ENCODE measurements at regions not wholly inside any gene's neighbourhood (a gene's known extent, or its start where the extent isn't known, plus 50 kb on each side); places are given as distances from the start of the nearest gene placed in this dataset.

DNA sequence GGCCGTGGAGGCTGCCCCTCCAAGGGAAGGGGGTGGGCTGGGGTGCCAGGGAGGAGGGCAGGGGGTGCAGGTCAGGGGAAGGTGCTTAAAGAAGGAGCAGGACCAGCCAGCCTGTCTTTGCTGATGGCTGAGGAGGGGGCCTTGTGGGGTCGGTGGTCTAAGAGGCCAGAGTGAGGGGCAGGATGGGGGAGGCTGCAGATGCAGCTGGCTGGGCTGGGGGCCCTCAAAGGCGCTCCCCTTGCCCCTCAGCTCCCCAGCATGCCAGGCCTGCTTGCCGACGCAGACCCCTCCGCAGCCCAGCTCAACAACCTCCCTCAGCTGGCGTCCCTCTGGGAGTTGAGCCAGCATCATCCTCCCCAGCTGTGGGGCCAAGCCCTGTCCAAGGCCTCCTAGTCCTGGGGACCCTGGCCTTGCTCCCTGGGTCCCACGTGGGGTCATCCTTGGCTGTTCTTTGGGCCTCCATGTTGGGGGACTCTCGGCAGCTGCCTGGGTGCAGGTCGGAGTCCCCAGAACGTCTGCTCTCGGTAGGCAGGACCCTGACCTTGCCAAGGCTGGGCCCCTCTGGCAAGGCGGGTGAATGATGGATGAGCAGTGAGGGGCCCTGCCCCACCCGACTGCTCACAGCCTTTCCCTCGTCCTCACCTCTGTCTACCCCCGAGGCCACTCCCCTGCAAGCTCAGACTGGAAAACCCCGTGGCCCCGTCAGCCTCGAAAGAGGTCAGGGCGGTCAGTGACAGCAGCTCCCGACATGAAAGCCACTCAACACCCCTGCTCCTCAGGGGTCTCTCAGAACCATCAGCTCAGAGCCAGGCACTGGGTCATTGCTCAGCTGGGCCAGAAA, 119.4 kb downstream of the FAM53A start:
- no peak overlapping the region for H3K4me3 Mint-ChIP-seq
- TF ChIP-seq, protein P1, sequence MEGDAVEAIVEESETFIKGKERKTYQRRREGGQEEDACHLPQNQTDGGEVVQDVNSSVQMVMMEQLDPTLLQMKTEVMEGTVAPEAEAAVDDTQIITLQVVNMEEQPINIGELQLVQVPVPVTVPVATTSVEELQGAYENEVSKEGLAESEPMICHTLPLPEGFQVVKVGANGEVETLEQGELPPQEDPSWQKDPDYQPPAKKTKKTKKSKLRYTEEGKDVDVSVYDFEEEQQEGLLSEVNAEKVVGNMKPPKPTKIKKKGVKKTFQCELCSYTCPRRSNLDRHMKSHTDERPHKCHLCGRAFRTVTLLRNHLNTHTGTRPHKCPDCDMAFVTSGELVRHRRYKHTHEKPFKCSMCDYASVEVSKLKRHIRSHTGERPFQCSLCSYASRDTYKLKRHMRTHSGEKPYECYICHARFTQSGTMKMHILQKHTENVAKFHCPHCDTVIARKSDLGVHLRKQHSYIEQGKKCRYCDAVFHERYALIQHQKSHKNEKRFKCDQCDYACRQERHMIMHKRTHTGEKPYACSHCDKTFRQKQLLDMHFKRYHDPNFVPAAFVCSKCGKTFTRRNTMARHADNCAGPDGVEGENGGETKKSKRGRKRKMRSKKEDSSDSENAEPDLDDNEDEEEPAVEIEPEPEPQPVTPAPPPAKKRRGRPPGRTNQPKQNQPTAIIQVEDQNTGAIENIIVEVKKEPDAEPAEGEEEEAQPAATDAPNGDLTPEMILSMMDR (IDR thresholded peaks at IDR 0.05), result no peak
- DNase-seq, result no peak
- no peaks in the 10 kb centered on the region for H3K4me1 Mint-ChIP-seq (ENCODE audit: low read depth)
- H3K27ac Mint-ChIP-seq, result no peak overlapping the region
- peaks cover 26% of the 10 kb centered on the region for H3K27me3 Mint-ChIP-seq (ENCODE audit: insufficient read depth)
- no peaks in the 10 kb centered on the region for H3K36me3 Mint-ChIP-seq (ENCODE audit: low read depth)
- H3K9me3 Mint-ChIP-seq, result no peaks in the 10 kb centered on the region

DNA sequence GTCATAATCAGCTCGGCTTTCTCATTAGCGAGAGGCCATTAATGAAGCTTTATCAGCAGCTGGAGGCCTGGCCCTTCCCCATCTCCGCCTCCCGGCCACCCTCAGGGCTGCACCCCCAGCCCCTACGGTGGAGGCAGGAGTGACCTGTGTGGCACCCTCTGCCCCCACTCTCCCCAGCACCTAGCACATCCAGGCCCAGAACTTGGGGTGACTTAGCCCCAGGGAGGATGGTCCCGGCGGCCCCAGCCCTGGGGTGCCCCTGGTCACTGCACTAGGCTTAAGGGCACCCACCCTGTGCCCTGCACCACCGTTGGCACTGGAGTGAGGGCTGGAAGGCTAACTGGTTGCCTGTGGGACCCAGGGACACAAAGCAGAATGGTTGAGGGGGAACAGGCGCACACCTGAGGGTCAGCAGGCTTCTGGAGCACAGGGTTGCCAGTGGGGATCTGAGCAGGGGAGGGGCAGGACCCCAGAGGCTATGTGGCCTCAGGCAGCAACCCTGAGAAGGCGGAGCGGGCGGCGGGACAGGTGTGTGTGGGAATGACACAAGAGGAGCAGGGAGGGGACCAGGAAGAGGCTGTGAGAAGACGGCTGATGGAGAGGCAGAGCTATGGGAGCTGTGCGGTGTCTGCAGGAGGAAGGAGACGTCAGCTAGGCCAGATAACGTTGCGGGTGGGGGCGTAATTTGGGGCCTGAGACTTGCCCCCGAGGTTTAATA, 120.2 kb downstream of the FAM53A start:
- no peaks in the 10 kb centered on the region for H3K9me3 Mint-ChIP-seq
- H3K4me3 Mint-ChIP-seq, result no peak overlapping the region
- DNase-seq, result no peak
- no peak overlapping the region for H3K27ac Mint-ChIP-seq
- H3K36me3 Mint-ChIP-seq (ENCODE audit: low read depth), result no peaks in the 10 kb centered on the region
- H3K4me1 Mint-ChIP-seq (ENCODE audit: low read depth), result no peaks in the 10 kb centered on the region
- TF ChIP-seq, protein P1 (IDR thresholded peaks at IDR 0.05), result no peak
- peaks cover 26% of the 10 kb centered on the region for H3K27me3 Mint-ChIP-seq (ENCODE audit: insufficient read depth)

DNA sequence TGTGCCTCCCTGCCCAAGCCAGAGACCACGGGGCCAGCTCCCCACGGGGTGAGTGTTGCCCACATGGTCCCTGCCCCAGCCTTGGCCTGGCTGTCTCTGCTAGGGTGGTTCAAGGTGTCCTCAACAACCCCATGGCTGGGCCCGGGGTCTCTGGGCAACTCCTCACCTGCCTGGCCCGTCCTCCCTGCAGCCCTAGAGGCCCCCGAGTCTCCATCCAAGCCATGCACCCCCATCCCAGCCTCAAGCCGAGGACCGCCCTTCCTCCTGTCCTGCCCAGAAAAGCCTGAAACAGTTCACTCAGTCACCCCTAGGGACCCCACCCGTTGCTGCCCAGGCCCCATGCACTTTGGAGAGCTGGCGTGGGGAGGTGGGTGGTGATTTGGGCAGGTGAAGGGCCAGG, 120.9 kb downstream of the FAM53A start:
- H3K36me3 Mint-ChIP-seq (ENCODE audit: low read depth), result no peaks in the 10 kb centered on the region
- H3K9me3 Mint-ChIP-seq, result no peaks in the 10 kb centered on the region
- H3K4me3 Mint-ChIP-seq, result no peak overlapping the region
- H3K27ac Mint-ChIP-seq, result no peak overlapping the region
- DNase-seq, result no peak
- TF ChIP-seq, protein P1 (IDR thresholded peaks at IDR 0.05), result no peak
- H3K4me1 Mint-ChIP-seq (ENCODE audit: low read depth), result no peaks in the 10 kb centered on the region
- peaks cover 27% of the 10 kb centered on the region for H3K27me3 Mint-ChIP-seq (ENCODE audit: insufficient read depth)

DNA sequence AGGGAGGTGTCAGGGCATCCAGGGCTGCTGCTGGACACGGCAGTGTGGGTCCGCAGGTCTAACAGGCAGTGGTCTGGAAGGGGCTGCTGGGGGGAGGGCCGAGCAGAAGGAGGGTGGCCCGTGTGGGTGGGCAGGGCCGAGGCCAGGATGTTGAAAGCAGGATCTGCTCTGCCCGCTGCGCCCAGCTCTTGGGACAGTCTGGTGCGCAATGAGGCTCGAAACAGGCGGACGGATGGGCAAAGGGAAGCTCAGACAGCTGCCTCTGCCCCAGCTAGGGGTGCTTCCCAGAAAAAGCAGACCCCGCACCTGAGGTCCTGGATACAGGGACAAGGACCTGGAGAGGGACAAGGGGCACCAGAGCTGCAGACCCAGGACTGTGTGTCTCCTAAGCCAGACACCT, 121.3 kb downstream of the FAM53A start:
- H3K4me1 Mint-ChIP-seq (ENCODE audit: low read depth), result no peaks in the 10 kb centered on the region
- H3K4me3 Mint-ChIP-seq, result no peak overlapping the region
- DNase-seq, result no peak
- TF ChIP-seq, protein P1 (IDR thresholded peaks at IDR 0.05), result no peak
- no peaks in the 10 kb centered on the region for H3K36me3 Mint-ChIP-seq (ENCODE audit: low read depth)
- no peak overlapping the region for H3K27ac Mint-ChIP-seq
- peaks cover 30% of the 10 kb centered on the region for H3K27me3 Mint-ChIP-seq (ENCODE audit: insufficient read depth)
- H3K9me3 Mint-ChIP-seq, result no peaks in the 10 kb centered on the region

DNA sequence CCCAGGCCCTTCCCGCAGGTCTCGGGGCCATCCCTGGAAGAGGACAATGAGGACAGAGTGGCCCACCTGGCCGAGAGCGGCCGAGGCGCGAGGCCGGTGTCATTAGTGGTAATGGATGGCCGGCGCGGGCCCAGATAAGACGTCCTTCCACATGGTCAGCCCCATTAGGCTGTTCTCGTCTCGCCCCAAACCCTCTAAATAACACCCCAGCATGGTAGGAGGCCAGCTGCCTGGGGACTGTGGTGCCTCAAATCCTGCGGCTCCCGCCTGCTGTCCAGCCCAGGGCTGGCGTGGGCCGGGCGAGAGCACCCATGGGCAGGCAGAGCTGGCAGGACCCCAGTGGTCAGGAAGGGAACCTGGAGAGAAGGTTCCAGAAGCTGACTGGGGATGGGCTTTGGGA, 121.7 kb downstream of the FAM53A start:
- no peak for DNase-seq
- Mint-ChIP-seq H3K4me1 (ENCODE audit: low read depth) (no peaks in the 10 kb centered on the region), H3K36me3 (ENCODE audit: low read depth) (no peaks in the 10 kb centered on the region), H3K27ac (no peak overlapping the region), H3K9me3 (no peaks in the 10 kb centered on the region), H3K4me3 (no peak overlapping the region), H3K27me3 (ENCODE audit: insufficient read depth) (peaks cover 30% of the 10 kb centered on the region)
- TF ChIP-seq, protein P1 (IDR thresholded peaks at IDR 0.05), result no peak
